RWPE2 (cell line): ENCODE measurements at regions not wholly inside any gene's neighbourhood (a gene's known extent, or its start where the extent isn't known, plus 50 kb on each side); places are given as distances from the start of the nearest gene placed in this dataset.
A peak's percentile ranks its signal among the peaks of the same experiment; 100 is the strongest.

Source experiments
- ATAC-seq: fragments of 200-7000 bp; cut with Tn5 transposase; 3 replicates; pipeline ENCODE4 v1.9.1; 2021; ENCODE audit warnings: low read depth
- DNase-seq: peaks from one replicate; pipeline ENCODE4 v3.0.0-alpha.2; 2020; ENCODE audit warnings: low spot score
- H3K27ac ChIP-seq: fragments of 450-650 bp; 2 replicates; pipeline ENCODE4 v1.5.1; 2017; ENCODE audit warnings: mild to moderate bottlenecking; ENCODE audit not compliant: poor library complexity, severe bottlenecking
- H3K27me3 ChIP-seq: fragments of 250-450 bp; sonication (Bioruptor Pico); 2 replicates; pipeline ENCODE4 v1.5.1; 2021; ENCODE audit warnings: mild to moderate bottlenecking, moderate library complexity; ENCODE audit not compliant: insufficient read depth, poor library complexity, severe bottlenecking
- H3K36me3 ChIP-seq: fragments of 250-450 bp; sonication (Bioruptor Pico); 2 replicates; pipeline ENCODE4 v1.5.1; 2020; ENCODE audit warnings: low read depth, mild to moderate bottlenecking, moderate library complexity
- H3K4me1 ChIP-seq: fragments of 250-450 bp; sonication (Bioruptor Pico); 2 replicates; pipeline ENCODE4 v1.5.1; 2021; ENCODE audit warnings: mild to moderate bottlenecking, moderate library complexity; ENCODE audit not compliant: insufficient read depth, poor library complexity, severe bottlenecking
- H3K4me3 ChIP-seq: fragments of 250-450 bp; sonication (Bioruptor Pico); 2 replicates; pipeline ENCODE4 v1.5.1; 2021; ENCODE audit warnings: mild to moderate bottlenecking, moderate library complexity; ENCODE audit not compliant: severe bottlenecking
- H3K9me3 ChIP-seq: fragments of 250-450 bp; sonication (Bioruptor Pico); 2 replicates; pipeline ENCODE4 v1.5.1; 2021; ENCODE audit warnings: mild to moderate bottlenecking, moderate library complexity; ENCODE audit not compliant: severe bottlenecking
- TF ChIP-seq, protein P1 (sequence below): fragments of 450-650 bp; IDR thresholded peaks from one replicate; pipeline ENCODE4 v1.5.1; 2017; ENCODE audit warnings: mild to moderate bottlenecking, moderate library complexity; ENCODE audit not compliant: poor library complexity, severe bottlenecking

GRCh38 chr13:34346626-34347025 is 528.7 kb downstream of the RFC3 start:
- Histone ChIP-seq H3K27me3 (no peaks in the 10 kb centered on the region), H3K27ac (no peak overlapping the region), H3K9me3 (no peaks in the 10 kb centered on the region), H3K4me1 (peaks cover 21% of the 10 kb centered on the region), H3K36me3 (no peaks in the 10 kb centered on the region), H3K4me3 (no peak overlapping the region)
- TF ChIP-seq, protein P1, sequence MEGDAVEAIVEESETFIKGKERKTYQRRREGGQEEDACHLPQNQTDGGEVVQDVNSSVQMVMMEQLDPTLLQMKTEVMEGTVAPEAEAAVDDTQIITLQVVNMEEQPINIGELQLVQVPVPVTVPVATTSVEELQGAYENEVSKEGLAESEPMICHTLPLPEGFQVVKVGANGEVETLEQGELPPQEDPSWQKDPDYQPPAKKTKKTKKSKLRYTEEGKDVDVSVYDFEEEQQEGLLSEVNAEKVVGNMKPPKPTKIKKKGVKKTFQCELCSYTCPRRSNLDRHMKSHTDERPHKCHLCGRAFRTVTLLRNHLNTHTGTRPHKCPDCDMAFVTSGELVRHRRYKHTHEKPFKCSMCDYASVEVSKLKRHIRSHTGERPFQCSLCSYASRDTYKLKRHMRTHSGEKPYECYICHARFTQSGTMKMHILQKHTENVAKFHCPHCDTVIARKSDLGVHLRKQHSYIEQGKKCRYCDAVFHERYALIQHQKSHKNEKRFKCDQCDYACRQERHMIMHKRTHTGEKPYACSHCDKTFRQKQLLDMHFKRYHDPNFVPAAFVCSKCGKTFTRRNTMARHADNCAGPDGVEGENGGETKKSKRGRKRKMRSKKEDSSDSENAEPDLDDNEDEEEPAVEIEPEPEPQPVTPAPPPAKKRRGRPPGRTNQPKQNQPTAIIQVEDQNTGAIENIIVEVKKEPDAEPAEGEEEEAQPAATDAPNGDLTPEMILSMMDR: no peak
- DNase-seq (no peak), ATAC-seq (no peak)

DNA sequence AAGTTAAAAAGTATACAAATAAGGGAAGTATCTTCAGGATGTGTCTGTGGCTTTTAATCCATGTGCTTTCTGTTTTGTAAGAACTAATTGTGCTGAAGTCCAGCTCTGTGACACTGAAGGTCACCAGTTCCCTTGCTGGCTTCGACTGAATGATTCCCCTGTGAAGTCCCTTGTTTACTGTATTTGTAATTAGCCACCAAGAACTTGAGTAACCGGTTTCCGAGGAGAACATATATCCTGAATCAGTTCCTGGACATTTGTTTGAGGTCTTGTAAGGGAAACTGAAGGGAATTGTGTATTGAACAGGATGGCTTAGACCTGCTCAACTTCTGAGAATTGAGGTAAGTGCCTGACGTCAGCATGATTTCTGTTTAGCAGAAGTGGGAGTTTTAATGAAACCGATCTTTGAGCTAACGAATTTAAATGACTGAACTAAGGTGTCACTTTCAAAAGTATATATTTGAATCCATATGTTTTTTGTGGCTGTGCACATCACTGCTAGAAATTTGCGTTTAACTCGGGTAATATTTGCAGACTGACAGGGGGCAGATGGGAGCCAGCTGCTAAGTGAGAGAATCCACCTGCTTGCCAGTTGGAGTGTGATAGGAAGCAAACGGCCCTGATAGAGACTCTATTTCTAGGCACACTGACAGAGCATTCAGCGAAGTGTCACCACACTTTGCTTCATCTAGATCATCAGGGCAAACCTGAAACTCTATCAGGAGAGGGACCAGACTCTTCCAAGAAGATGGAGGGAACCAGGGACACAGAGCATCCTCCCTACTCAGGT is 530.0 kb downstream of the RFC3 start:
- H3K4me3 ChIP-seq: no peak overlapping the region
- ATAC-seq: no peak
- H3K9me3 ChIP-seq: no peaks in the 10 kb centered on the region
- H3K27ac ChIP-seq: peak overlapping the region; percentile 77
- no peaks in the 10 kb centered on the region for H3K27me3 ChIP-seq
- H3K36me3 ChIP-seq: no peaks in the 10 kb centered on the region
- TF ChIP-seq, protein P1: no peak
- H3K4me1 ChIP-seq: peaks cover 21% of the 10 kb centered on the region
- no peak for DNase-seq

- no peaks in the 10 kb centered on the region for H3K9me3 ChIP-seq
- TF ChIP-seq, protein P1: no peak
- peak; percentile 82 for ATAC-seq
- peaks cover 21% of the 10 kb centered on the region for H3K4me1 ChIP-seq
- peak; percentile 80 for DNase-seq
- H3K27me3 ChIP-seq: no peaks in the 10 kb centered on the region
- H3K36me3 ChIP-seq: no peaks in the 10 kb centered on the region
- H3K27ac ChIP-seq: peak overlapping the region; percentile 77
- no peak overlapping the region for H3K4me3 ChIP-seq
Measured at GRCh38 chr13:34349091-34349722, 531.3 kb downstream of the RFC3 start.

GRCh38 chr13:34350671-34351070 is 532.7 kb downstream of the RFC3 start:
- Histone ChIP-seq H3K36me3 (no peaks in the 10 kb centered on the region), H3K4me1 (peaks cover 21% of the 10 kb centered on the region), H3K9me3 (no peaks in the 10 kb centered on the region), H3K27me3 (no peaks in the 10 kb centered on the region), H3K4me3 (no peak overlapping the region), H3K27ac (no peak overlapping the region)
- TF ChIP-seq, protein P1: no peak
- no peak for DNase-seq
- no peak for ATAC-seq

GRCh38 chr13:34351134-34351533 is 533.2 kb downstream of the RFC3 start:
- Histone ChIP-seq H3K27ac (no peak overlapping the region), H3K36me3 (no peaks in the 10 kb centered on the region), H3K9me3 (no peaks in the 10 kb centered on the region), H3K4me1 (peaks cover 21% of the 10 kb centered on the region), H3K27me3 (no peaks in the 10 kb centered on the region), H3K4me3 (no peak overlapping the region)
- ATAC-seq (no peak), DNase-seq (no peak)
- TF ChIP-seq, protein P1: no peak
